Heart left ventricle (tissue), 16 donors: ENCODE measurements at regions not wholly inside any gene's neighbourhood (a gene's known extent, or its start where the extent isn't known, plus 50 kb on each side); places are given as distances from the start of the nearest gene placed in this dataset.

Experiments used
- ATAC-seq, 4 donors: fragments of 200-7000 bp; cut with Tn5 transposase; one replicate each; pipeline ENCODE4 v1.9.1; 2020 to 2022; ENCODE audit warnings: moderate library complexity in 4 of 4, mild to moderate bottlenecking in 3 of 4, moderate number of reproducible peaks in 1 of 4
- DNase-seq, 5 donors: peaks; one replicate each; pipeline ENCODE4 v3.0.0-alpha.2; 2020
- H3K27ac ChIP-seq, 12 donors: fragments of 200-600 bp; sonication (generic) in 4 of 12; one replicate each; pipeline versions ENCODE4 v1.5.0 to v1.8.0; 2016 to 2022; ENCODE audit warnings: mild to moderate bottlenecking in 2 of 12
- H3K27me3 ChIP-seq, 9 donors: fragments of 200-600 bp; sonication (generic) in 2 of 9; one replicate each; pipeline versions ENCODE4 v1.5.1 to v1.8.0; 2016 to 2022; ENCODE audit warnings: mild to moderate bottlenecking in 3 of 9
- H3K36me3 ChIP-seq, 9 donors: fragments of 200-600 bp; sonication (generic) in 2 of 9; one replicate each; pipeline versions ENCODE4 v1.5.0 to v1.8.0; 2018 to 2022; ENCODE audit warnings: mild to moderate bottlenecking in 2 of 9
- H3K4me1 ChIP-seq, 12 donors: fragments of 200-600 bp; sonication (generic) in 4 of 12; one replicate each; pipeline versions ENCODE4 v1.5.0 to v1.8.0; 2016 to 2022; ENCODE audit warnings: mild to moderate bottlenecking in 3 of 12
- H3K4me3 ChIP-seq, 12 donors: fragments of 200-600 bp; sonication (generic) in 4 of 12; one replicate each; pipeline versions ENCODE4 v1.5.0 to v1.8.0; 2017 to 2022; ENCODE audit warnings: mild to moderate bottlenecking in 9 of 12, moderate library complexity in 4 of 12
- H3K9me3 ChIP-seq, 12 donors: fragments of 200-600 bp; sonication (generic) in 4 of 12; one replicate each; pipeline versions ENCODE4 v1.5.0 to v1.8.0; 2016 to 2022; ENCODE audit warnings: mild to moderate bottlenecking in 1 of 12
- CTCF ChIP-seq, 12 donors: fragments of 200-600 bp; sonication (generic) in 4 of 12; IDR thresholded peaks; one replicate each; pipeline versions ENCODE4 v1.5.0 to v1.8.0; 2018 to 2022; ENCODE audit warnings: antibody characterized with exemption in 12 of 12, mild to moderate bottlenecking in 5 of 12
- POLR2A ChIP-seq, 2 donors: fragments of 450-650 bp; IDR thresholded peaks; one replicate each; pipeline ENCODE4 v1.6.1; 2017; ENCODE audit warnings: antibody characterized with exemption in 2 of 2, mild to moderate bottlenecking in 2 of 2, moderate library complexity in 2 of 2
- WGBS, 4 donors: extraction: QIAGEN DNeasy Blood & Tissue Kit in 2 of 4; methylation state at CpG; one replicate each; pipeline versions ENCODE4 v1.1.5 to v1.1.7; 2013 to 2018; 5-methylcytosine and 5-hydroxymethylcytosine counted together
- intact Hi-C, 10 donors: fragments of 100-400 bp; cut with DNase I; formaldehyde crosslinking; loops; one replicate each; pipeline versions ENCODE4 v1.11.1 to v1.14.2; 2022
- donor health status: ischemic (EF 13 %, LVEDD 7.1; RV severe dilation, severe dysfunction).
- donor health status: healthy with polysubstance abuse.
- donor health status: DM: no; HTN: yes; CAD: no.
- donor health status: DM: no; HTN: no; CAD: no.
- donor health status: ischemic (EF 25% LVEDD 6.9; RV normal size, moderate dysfunction).
- donor health status: ischemic (EF 25% LVEDD 5.7; RV mildly dilated, moderate dysfunction).
- donor health status: healthy.
- donor health status: DM: yes; HTN: yes; CAD: no.
- donor health status: ischemic (EF 35%, LVEDD 5.7; RV mildly dilated, moderate dysfunction).
- donor health status: nonischemic (EF 11% LVEDD 7.7; RV severe dilation, severe dysfunction).
- donor health status: DM: yes; HTN: yes; CAD: no.
- donor health status: PGD.
- donor health status: ischemic (EF 29% LVEDD 5.4; RV normal size, mild dysfunction).
- donor health status: nonischemic (EF 23%, LVEDD 6.1; RV moderate dilation, normal function).

GRCh38 chr13:64925727-64926126 is 2304.4 kb downstream of the PCDH9 start:
- TF ChIP-seq POLR2A (IDR thresholded peaks at IDR 0.05) (no peak), CTCF (IDR thresholded peaks at IDR 0.05) (no peak)
- Histone ChIP-seq H3K4me1 (no peaks in the 10 kb centered on the region), H3K4me3 (no peak overlapping the region), H3K36me3 (no peaks in the 10 kb centered on the region), H3K9me3 (no peaks in the 10 kb centered on the region), H3K27me3 (no peaks in the 10 kb centered on the region), H3K27ac (no peak overlapping the region)
- 89 to 95% (median 94%) methylated on average over 13 to 22 of the region's 22 CpGs for WGBS, 4 donors
- DNase-seq (peak in 1 of 5 donors; percentile 51), ATAC-seq (no peak)
- intact Hi-C loops: no loop called here

GRCh38 chr13:64925284-64925683 is 2304.9 kb downstream of the PCDH9 start:
- TF ChIP-seq POLR2A (IDR thresholded peaks at IDR 0.05) (no peak), CTCF (IDR thresholded peaks at IDR 0.05) (no peak)
- no peak overlapping the region for H3K27ac ChIP-seq
- H3K36me3 ChIP-seq: no peaks in the 10 kb centered on the region

GRCh38 chr13:64924401-64924800 is 2305.7 kb downstream of the PCDH9 start:
- 81 to 95% (median 86%) methylated on average over 5 to 6 of the region's 6 CpGs for WGBS, 4 donors
- H3K9me3 ChIP-seq: no peaks in the 10 kb centered on the region
- no peak for TF ChIP-seq POLR2A (IDR thresholded peaks at IDR 0.05)
- TF ChIP-seq CTCF (IDR thresholded peaks at IDR 0.05): no peak
- no peak overlapping the region for H3K4me3 ChIP-seq
- no peaks in the 10 kb centered on the region for H3K4me1 ChIP-seq
- no peaks in the 10 kb centered on the region for H3K27me3 ChIP-seq
- no peak overlapping the region for H3K27ac ChIP-seq
- intact Hi-C loops: no loop called here
- H3K36me3 ChIP-seq: no peaks in the 10 kb centered on the region
- no peak for DNase-seq
- no peak for ATAC-seq

More at GRCh38 chr13:64925284-64925683, 2304.9 kb downstream of the PCDH9 start:
- intact Hi-C loops: no loop called here
- Histone ChIP-seq H3K4me1 (no peaks in the 10 kb centered on the region), H3K4me3 (no peak overlapping the region), H3K9me3 (no peaks in the 10 kb centered on the region), H3K27me3 (no peaks in the 10 kb centered on the region)
- DNase-seq (no peak), ATAC-seq (no peak)
- WGBS, 4 donors: 79 to 100% (median 85%) methylated on average over 2 to 7 of the region's 7 CpGs

GRCh38 chr13:64917566-64917965 is 2312.6 kb downstream of the PCDH9 start:
- ATAC-seq: no peak
- Histone ChIP-seq H3K36me3 (no peaks in the 10 kb centered on the region), H3K4me1 (no peaks in the 10 kb centered on the region), H3K27me3 (no peaks in the 10 kb centered on the region), H3K4me3 (no peak overlapping the region), H3K9me3 (peaks cover 0 to 10% (median 5%) of the 10 kb centered on the region in 12 donors), H3K27ac (no peak overlapping the region)
- intact Hi-C loops: no loop called here
- TF ChIP-seq POLR2A (IDR thresholded peaks at IDR 0.05): no peak
- TF ChIP-seq CTCF (IDR thresholded peaks at IDR 0.05): no peak
- no peak for DNase-seq
